K562 (cell line): ENCODE measurements at regions not wholly inside any gene's neighbourhood (a gene's known extent, or its start where the extent isn't known, plus 50 kb on each side); places are given as distances from the start of the nearest gene placed in this dataset.

Experiments used
- MAFF ChIP-seq: IDR thresholded peaks from 2 replicates; pipeline ENCODE4 v1.6.1; 2012; ENCODE audit warnings: low read length, improper control_type of control experiment
- MLX ChIP-seq, 2 experiments: fragments of 450-650 bp in 1 of 2; sonication (generic) in 1 of 2; formaldehyde crosslinking; conservative IDR thresholded peaks; 2 replicates each; pipeline versions ENCODE4 v1.4.0 to v1.8.1; 2020 to 2022; ENCODE audit warnings: mild to moderate bottlenecking in 1 of 2, missing genetic modification reagents in 1 of 2
- YBX1 ChIP-seq: fragments of 450-650 bp; IDR thresholded peaks from 2 replicates; pipeline ENCODE4 v1.7.1; 2016; ENCODE audit warnings: mild to moderate bottlenecking

DNA sequence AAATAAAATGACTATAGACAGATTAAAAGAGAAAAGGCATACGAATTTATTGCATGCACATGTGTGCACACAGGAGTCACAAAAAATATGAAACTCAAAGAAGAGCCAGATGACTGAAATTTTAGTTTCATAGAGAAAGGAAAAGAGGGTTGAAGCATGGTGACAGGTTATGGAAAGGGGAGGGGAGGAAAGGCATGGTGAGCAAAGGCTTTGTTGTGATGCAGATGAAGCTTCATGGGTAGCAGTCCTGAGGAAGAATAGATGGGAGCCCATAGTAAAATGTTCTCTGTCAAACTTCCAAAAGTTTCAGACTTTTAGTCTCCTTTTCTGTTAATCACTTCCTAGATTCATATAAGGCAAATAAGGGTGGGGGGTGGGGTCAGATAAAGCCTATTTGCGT lies 612.7 kb upstream of the ATP2B1 start:
- TF ChIP-seq MLX (CRISPR knock-in tag; conservative IDR thresholded peaks at IDR 0.05), result no peak
- no peak for TF ChIP-seq MAFF
- TF ChIP-seq YBX1, result no peak
